ENCODE measurements at regions not wholly inside any gene's neighbourhood (a gene's known extent, or its start where the extent isn't known, plus 50 kb on each side); places are given as distances from the start of the nearest gene placed in this dataset.

- no peaks in the 10 kb centered on the region for H3K9me3 ChIP-seq (replicated peaks in 1 of 11)
- H3K4me3 ChIP-seq: peak overlapping the region in 1 of 10 experiments; percentile 8; a peak in 1 of 20 replicates
- peak overlapping the region in 3 of 11 experiments; percentile 10 to 19 (median 17); a peak in 3 of 22 replicates for H3K9ac ChIP-seq
- peak overlapping the region; percentile 17 to 91 (median 80) for H3K4me2 ChIP-seq
- peaks cover 66 to 88% (median 84%) of the 10 kb centered on the region in 10 experiments for H3K4me1 ChIP-seq
- no peaks in the 10 kb centered on the region for H3K36me3 ChIP-seq
- TF ChIP-seq Cebpa-rat (IDR thresholded peaks at IDR 0.05): no peak
- H4K20me1 ChIP-seq: no peaks in the 10 kb centered on the region
- peak overlapping the region in 8 of 11 experiments; percentile 3 to 67 (median 52); a peak in 14 of 22 replicates for H3K27ac ChIP-seq
- H3K27me3 ChIP-seq: no peaks in the 10 kb centered on the region
Observed at GRCh38 chr16:65622151-65622550, 500.3 kb upstream of the CDH11 start.

DNA sequence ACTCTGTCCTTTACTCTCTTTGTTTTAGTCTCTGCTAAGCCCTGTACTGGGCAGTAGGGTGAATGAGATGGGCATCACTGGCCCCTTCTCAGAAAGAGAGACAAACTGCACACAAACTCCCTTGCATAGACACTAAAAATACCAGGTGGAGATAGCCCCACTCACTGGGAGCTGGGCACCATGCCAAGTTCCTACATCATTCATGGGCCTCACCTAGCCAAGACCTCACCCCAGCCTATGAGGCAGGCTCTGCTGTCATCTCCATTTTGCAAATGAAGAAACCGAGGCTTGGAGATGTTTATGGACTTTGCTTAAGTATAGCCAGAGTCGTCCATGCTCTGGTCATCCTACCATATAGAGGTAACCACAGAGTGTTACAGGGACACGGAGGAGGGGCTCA, 499.8 kb upstream of the CDH11 start:
- no peaks in the 10 kb centered on the region for H4K20me1 ChIP-seq

GRCh38 chr16:65619606-65620005, 497.7 kb upstream of the CDH11 start:
- no peaks in the 10 kb centered on the region for H4K20me1 ChIP-seq
- peak overlapping the region; percentile 59 to 91 (median 76); a peak in 21 of 22 replicates for H3K4me2 ChIP-seq
- H3K27me3 ChIP-seq: no peaks in the 10 kb centered on the region
- H3K9ac ChIP-seq: no peak overlapping the region
- TF ChIP-seq Cebpa-rat (IDR thresholded peaks at IDR 0.05): no peak
- no peak overlapping the region for H3K4me3 ChIP-seq
- peaks cover 56 to 75% (median 73%) of the 10 kb centered on the region in 10 experiments for H3K4me1 ChIP-seq
- peak overlapping the region in 7 of 11 experiments; percentile 14 to 66 (median 47); a peak in 13 of 22 replicates for H3K27ac ChIP-seq
- H3K36me3 ChIP-seq: no peaks in the 10 kb centered on the region
- peaks cover 0 to 6% (median 2%) of the 10 kb centered on the region in 11 experiments; a peak in 13 of 22 replicates for H3K9me3 ChIP-seq (replicated peaks in 1 of 11)

More for the DNA sequence above, 499.8 kb upstream of the CDH11 start:
- Histone ChIP-seq H3K4me1 (peaks cover 66 to 88% (median 84%) of the 10 kb centered on the region in 10 experiments), H3K36me3 (no peaks in the 10 kb centered on the region), H3K27ac (peak overlapping the region in 6 of 11 experiments; percentile 15 to 67 (median 58); a peak in 11 of 22 replicates), H3K9me3 (replicated peaks in 1 of 11) (no peaks in the 10 kb centered on the region), H3K9ac (0 out of 22 replicates have a peak overlapping the region, but pooled peaks of 2 of the 11 experiments have one; percentile 10 to 17), H3K4me3 (no peak overlapping the region), H3K27me3 (no peaks in the 10 kb centered on the region), H3K4me2 (peak overlapping the region; percentile 17 to 91 (median 80); a peak in 21 of 22 replicates)
- TF ChIP-seq Cebpa-rat (IDR thresholded peaks at IDR 0.05): no peak

DNA sequence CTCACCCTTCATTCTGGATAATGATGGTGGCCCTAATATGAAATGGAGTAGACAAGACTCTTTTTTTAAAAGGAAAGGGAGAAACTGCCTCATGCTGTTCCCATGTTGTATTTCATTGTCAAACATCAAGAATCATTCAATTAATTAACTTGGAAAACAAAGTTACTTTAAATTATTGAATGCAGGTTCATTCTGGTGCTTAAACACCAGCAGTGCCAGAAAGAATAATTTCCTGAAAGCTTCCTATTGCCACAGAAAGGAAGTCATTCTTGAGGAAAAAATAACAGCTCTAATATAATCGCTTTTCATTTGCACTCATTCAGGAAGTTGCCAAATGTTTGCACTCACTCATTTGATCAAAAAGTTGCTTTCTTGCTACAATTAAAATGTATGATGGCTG, 497.1 kb upstream of the CDH11 start:
- Histone ChIP-seq H3K4me3 (peak overlapping the region in 3 of 10 experiments; percentile 7 to 17 (median 10); a peak in 3 of 20 replicates), H3K9ac (peak overlapping the region in 4 of 11 experiments; percentile 22 to 41 (median 33); a peak in 5 of 22 replicates), H3K4me2 (peak overlapping the region; percentile 59 to 91 (median 76)), H3K36me3 (no peaks in the 10 kb centered on the region), H3K27ac (peak overlapping the region in 8 of 11 experiments; percentile 14 to 66 (median 46); a peak in 14 of 22 replicates), H3K9me3 (replicated peaks in 1 of 11) (peaks cover 4 to 13% (median 9%) of the 10 kb centered on the region in 11 experiments; a peak in 18 of 22 replicates), H3K4me1 (peaks cover 49 to 68% (median 66%) of the 10 kb centered on the region in 10 experiments), H3K27me3 (no peaks in the 10 kb centered on the region), H4K20me1 (no peaks in the 10 kb centered on the region)
- no peak for TF ChIP-seq Cebpa-rat (IDR thresholded peaks at IDR 0.05)

DNA sequence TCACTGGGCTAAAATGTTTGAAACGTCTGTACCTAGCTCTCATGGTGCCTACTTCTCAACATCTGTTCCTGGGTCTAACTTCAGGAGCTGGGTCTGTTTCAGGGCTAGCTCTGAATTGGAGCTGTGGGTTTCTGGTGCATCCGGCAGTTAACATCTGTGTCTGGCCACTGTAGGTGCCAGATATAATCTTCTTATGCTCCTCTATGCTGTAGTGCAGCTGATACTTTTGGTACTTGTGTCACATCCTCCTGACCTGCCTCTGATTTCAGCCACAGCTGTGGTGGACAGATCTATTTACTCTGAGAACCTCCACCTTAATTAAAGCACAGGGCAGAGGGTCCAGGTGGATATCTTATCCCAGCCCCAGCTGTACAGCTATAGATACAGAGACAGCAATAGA, 496.5 kb upstream of the CDH11 start:
- Histone ChIP-seq H3K9ac (peak overlapping the region in 5 of 11 experiments; percentile 16 to 41 (median 25); a peak in 8 of 22 replicates), H3K4me2 (peak overlapping the region; percentile 59 to 91 (median 76)), H3K36me3 (no peaks in the 10 kb centered on the region), H3K9me3 (replicated peaks in 1 of 11) (peaks cover 6 to 19% (median 15%) of the 10 kb centered on the region in 11 experiments; a peak in 19 of 22 replicates), H3K4me3 (peak overlapping the region in 1 of 10 experiments; percentile 7; a peak in 1 of 20 replicates), H3K27ac (peak overlapping the region in 7 of 11 experiments; percentile 2 to 66 (median 47); a peak in 12 of 22 replicates), H3K27me3 (no peaks in the 10 kb centered on the region), H4K20me1 (no peaks in the 10 kb centered on the region), H3K4me1 (peaks cover 43 to 62% (median 61%) of the 10 kb centered on the region in 10 experiments)
- no peak for TF ChIP-seq Cebpa-rat (IDR thresholded peaks at IDR 0.05)

DNA sequence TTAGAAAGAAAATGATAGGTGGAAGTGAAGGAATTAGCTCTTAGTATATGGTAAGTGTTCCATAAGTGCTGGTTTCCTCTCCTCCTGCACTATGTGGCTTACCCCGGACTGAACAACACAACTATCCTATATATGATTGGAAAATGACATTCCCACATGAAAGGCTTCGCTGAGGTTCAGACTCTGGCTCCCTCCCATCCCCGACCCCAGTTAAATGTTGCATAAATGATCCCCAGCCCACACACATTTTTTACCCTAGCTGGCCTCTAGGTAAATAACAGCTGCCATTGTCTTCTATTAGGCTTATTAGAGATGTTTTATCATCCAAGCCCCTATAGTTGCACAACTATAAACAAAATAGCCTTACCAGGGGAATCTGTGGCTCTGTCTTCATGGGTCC, 495.6 kb upstream of the CDH11 start:
- H3K27me3 ChIP-seq: no peaks in the 10 kb centered on the region
- H3K36me3 ChIP-seq: no peaks in the 10 kb centered on the region
- H3K4me3 ChIP-seq: no peak overlapping the region
- peaks cover 39 to 53% (median 52%) of the 10 kb centered on the region in 10 experiments for H3K4me1 ChIP-seq
- peaks cover 6 to 27% (median 16%) of the 10 kb centered on the region in 11 experiments; a peak in 19 of 22 replicates for H3K9me3 ChIP-seq (replicated peaks in 1 of 11)
- no peaks in the 10 kb centered on the region for H4K20me1 ChIP-seq
- H3K27ac ChIP-seq: peak overlapping the region in 6 of 11 experiments; percentile 36 to 66 (median 52); a peak in 10 of 22 replicates
- no peak overlapping the region for H3K9ac ChIP-seq
- TF ChIP-seq Cebpa-rat (IDR thresholded peaks at IDR 0.05): no peak
- peak overlapping the region; percentile 59 to 91 (median 76); a peak in 21 of 22 replicates for H3K4me2 ChIP-seq

- no peak overlapping the region for H3K4me2 ChIP-seq
- H3K9ac ChIP-seq: no peak overlapping the region
- no peak overlapping the region for H3K27ac ChIP-seq
- no peak for TF ChIP-seq Cebpa-rat (IDR thresholded peaks at IDR 0.05)
- no peak overlapping the region for H3K4me3 ChIP-seq
- H3K36me3 ChIP-seq: no peaks in the 10 kb centered on the region
- H3K9me3 ChIP-seq (replicated peaks in 1 of 11): peaks cover 0 to 26% (median 3%) of the 10 kb centered on the region in 11 experiments; a peak in 13 of 22 replicates
- H4K20me1 ChIP-seq: no peaks in the 10 kb centered on the region
- H3K27me3 ChIP-seq: no peaks in the 10 kb centered on the region
- no peaks in the 10 kb centered on the region for H3K4me1 ChIP-seq
Observed at GRCh38 chr16:65608455-65608854, 486.6 kb upstream of the CDH11 start.

DNA sequence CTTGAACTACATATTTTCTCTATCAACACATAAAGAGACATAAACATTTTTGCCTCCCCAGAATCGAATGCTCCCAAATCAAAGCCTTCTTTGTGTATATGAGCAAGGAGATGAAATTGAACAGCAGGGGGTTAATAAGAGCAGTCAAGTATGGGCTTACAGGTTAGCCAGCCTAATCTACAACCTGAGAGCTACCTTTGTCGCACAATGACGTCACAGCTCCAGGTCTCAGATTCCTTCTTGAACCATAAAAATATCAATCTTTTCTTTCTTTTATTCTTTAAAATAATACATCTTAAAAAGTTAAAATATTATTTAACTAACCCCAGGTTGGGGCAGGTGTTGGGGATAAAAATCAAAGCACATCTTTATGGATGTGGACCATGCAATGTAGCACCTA, 482.9 kb upstream of the CDH11 start:
- Histone ChIP-seq H4K20me1 (no peaks in the 10 kb centered on the region), H3K27me3 (no peaks in the 10 kb centered on the region)

DNA sequence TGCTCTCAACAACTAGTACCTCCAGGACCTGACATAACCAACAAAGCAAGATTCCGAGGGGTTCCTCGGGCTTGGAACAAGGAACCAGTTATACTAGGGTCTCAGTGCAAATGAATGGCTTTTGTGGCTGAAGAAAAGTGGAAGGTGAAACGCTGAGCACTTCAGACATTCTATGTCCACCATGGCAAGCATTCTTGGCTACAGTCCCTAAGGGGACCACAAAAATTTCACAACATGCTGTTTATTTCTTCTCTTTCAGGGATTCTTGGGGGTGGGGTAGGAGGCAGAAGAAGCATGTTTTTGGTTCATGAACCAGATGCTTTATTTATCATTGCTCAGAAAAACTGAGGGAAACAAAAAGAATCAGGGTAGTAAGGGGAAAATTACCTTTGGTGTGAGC, 479.9 kb upstream of the CDH11 start:
- TF ChIP-seq Cebpa-rat (IDR thresholded peaks at IDR 0.05): no peak
- H3K4me2 ChIP-seq: no peak overlapping the region
- peaks cover 0 to 29% (median 10%) of the 10 kb centered on the region in 11 experiments; a peak in 15 of 22 replicates for H3K9me3 ChIP-seq (replicated peaks in 1 of 11)
- H4K20me1 ChIP-seq: no peaks in the 10 kb centered on the region
- no peaks in the 10 kb centered on the region for H3K27me3 ChIP-seq
- H3K36me3 ChIP-seq: no peaks in the 10 kb centered on the region
- H3K9ac ChIP-seq: no peak overlapping the region
- H3K27ac ChIP-seq: no peak overlapping the region
- H3K4me1 ChIP-seq: no peaks in the 10 kb centered on the region
- H3K4me3 ChIP-seq: no peak overlapping the region

More for the DNA sequence above, 482.9 kb upstream of the CDH11 start:
- TF ChIP-seq Cebpa-rat (IDR thresholded peaks at IDR 0.05): no peak
- Histone ChIP-seq H3K9ac (no peak overlapping the region), H3K4me3 (no peak overlapping the region), H3K4me2 (no peak overlapping the region), H3K27ac (no peak overlapping the region), H3K9me3 (replicated peaks in 1 of 11) (peaks cover 0 to 22% (median 10%) of the 10 kb centered on the region in 11 experiments; a peak in 14 of 22 replicates), H3K4me1 (no peaks in the 10 kb centered on the region), H3K36me3 (no peaks in the 10 kb centered on the region)

Measured in BLaER1 treated with 17β-estradiol and CSF1 and Interleukin-3, amounts not matched to agents 10 nM and 100 nM (cell line).